ENCODE measurements at regions not wholly inside any gene's neighbourhood (a gene's known extent, or its start where the extent isn't known, plus 50 kb on each side); places are given as distances from the start of the nearest gene placed in this dataset.

- TF ChIP-seq CTCF (IDR thresholded peaks at IDR 0.05) (no peak), POLR2A (IDR thresholded peaks at IDR 0.05) (no peak)
These were observed 477.6 kb upstream of the CITED2 start for GRCh38 chr6:139852067-139852466.
